ENCODE measurements at regions not wholly inside any gene's neighbourhood (a gene's known extent, or its start where the extent isn't known, plus 50 kb on each side); places are given as distances from the start of the nearest gene placed in this dataset.
A peak's percentile ranks its signal among the peaks of the same experiment; 100 is the strongest.

DNA sequence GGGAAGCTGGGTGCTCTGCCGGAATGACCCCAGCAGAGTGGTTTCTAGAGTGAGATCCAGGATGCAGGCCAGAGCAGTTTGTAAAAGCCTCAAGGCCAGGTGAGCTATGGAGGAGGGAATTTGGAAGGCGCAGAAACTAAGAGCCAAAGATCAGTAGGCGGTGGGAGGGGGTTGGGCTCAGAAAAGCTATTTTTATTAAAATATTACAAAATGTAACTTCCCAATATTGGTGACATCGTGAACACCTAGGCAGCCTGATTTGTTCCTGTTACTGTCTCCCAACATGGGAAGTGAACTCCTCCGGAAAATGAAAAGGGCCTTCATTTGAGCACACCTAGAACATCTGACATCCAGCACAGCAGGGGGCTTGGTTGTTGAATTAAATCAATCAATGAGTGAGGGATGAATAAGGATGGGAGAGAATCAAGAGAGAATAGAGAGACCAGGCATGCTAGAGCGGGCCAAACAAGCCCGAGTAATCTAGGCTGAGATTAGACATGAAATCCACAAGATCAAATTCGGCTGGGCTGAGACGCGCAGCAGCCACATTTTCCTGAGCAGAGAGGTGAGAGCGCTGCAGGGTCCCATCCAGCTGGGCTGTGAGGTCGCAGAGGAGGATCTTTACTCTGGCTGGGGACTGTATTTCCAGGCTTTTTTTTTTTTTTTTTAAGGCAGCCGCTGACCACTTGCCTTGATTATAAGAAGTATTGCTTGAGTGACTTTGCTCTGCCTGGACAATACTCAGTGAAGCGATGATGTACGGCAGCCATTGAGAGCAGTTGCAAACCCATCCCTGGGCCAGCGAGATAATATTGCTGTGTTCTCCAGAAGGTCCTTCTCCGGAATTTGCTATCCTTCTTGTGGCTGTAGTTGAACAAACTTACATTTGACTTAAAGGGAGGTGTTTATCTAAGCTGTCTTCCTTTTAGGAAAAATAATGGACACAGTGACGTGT lies 178.0 kb upstream of the KL start:
- peak overlapping the region; percentile 89 for H3K27ac ChIP-seq (ENCODE audit: low read length)
- no peaks in the 10 kb centered on the region for H3K79me2 ChIP-seq (replicated peaks; ENCODE audit: insufficient read depth, low read length)
- H3K4me2 ChIP-seq (ENCODE audit: low read length), result peak overlapping the region; percentile 47
- H4K20me1 ChIP-seq (ENCODE audit: insufficient read depth), result no peaks in the 10 kb centered on the region
- H3K4me3 ChIP-seq (ENCODE audit: low read length), result peak overlapping the region; percentile 34
- TF ChIP-seq EP300 (conservative IDR thresholded peaks at IDR 0.05; ENCODE audit: poor library complexity, severe bottlenecking), result no peak
- no peak for TF ChIP-seq EZH2 (IDR thresholded peaks at IDR 0.05; ENCODE audit: borderline replicate concordance, insufficient read depth, low read length, poor library complexity, severe bottlenecking)
- no peak for TF ChIP-seq RAD21 (conservative IDR thresholded peaks at IDR 0.05)
- no peak for TF ChIP-seq POLR2AphosphoS5 (IDR thresholded peaks at IDR 0.05)
- TF ChIP-seq SMC3 (conservative IDR thresholded peaks at IDR 0.05; ENCODE audit: poor library complexity), result peak; percentile 2
- TF ChIP-seq TAF1 (IDR thresholded peaks at IDR 0.05; ENCODE audit: low read depth), result no peak
- TF ChIP-seq, protein P1, sequence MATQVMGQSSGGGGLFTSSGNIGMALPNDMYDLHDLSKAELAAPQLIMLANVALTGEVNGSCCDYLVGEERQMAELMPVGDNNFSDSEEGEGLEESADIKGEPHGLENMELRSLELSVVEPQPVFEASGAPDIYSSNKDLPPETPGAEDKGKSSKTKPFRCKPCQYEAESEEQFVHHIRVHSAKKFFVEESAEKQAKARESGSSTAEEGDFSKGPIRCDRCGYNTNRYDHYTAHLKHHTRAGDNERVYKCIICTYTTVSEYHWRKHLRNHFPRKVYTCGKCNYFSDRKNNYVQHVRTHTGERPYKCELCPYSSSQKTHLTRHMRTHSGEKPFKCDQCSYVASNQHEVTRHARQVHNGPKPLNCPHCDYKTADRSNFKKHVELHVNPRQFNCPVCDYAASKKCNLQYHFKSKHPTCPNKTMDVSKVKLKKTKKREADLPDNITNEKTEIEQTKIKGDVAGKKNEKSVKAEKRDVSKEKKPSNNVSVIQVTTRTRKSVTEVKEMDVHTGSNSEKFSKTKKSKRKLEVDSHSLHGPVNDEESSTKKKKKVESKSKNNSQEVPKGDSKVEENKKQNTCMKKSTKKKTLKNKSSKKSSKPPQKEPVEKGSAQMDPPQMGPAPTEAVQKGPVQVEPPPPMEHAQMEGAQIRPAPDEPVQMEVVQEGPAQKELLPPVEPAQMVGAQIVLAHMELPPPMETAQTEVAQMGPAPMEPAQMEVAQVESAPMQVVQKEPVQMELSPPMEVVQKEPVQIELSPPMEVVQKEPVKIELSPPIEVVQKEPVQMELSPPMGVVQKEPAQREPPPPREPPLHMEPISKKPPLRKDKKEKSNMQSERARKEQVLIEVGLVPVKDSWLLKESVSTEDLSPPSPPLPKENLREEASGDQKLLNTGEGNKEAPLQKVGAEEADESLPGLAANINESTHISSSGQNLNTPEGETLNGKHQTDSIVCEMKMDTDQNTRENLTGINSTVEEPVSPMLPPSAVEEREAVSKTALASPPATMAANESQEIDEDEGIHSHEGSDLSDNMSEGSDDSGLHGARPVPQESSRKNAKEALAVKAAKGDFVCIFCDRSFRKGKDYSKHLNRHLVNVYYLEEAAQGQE (IDR thresholded peaks at IDR 0.05; ENCODE audit: borderline replicate concordance), result no peak
- TF ChIP-seq, protein P2, sequence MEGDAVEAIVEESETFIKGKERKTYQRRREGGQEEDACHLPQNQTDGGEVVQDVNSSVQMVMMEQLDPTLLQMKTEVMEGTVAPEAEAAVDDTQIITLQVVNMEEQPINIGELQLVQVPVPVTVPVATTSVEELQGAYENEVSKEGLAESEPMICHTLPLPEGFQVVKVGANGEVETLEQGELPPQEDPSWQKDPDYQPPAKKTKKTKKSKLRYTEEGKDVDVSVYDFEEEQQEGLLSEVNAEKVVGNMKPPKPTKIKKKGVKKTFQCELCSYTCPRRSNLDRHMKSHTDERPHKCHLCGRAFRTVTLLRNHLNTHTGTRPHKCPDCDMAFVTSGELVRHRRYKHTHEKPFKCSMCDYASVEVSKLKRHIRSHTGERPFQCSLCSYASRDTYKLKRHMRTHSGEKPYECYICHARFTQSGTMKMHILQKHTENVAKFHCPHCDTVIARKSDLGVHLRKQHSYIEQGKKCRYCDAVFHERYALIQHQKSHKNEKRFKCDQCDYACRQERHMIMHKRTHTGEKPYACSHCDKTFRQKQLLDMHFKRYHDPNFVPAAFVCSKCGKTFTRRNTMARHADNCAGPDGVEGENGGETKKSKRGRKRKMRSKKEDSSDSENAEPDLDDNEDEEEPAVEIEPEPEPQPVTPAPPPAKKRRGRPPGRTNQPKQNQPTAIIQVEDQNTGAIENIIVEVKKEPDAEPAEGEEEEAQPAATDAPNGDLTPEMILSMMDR (IDR thresholded peaks at IDR 0.05; ENCODE audit: poor library complexity, severe bottlenecking), result no peak
- no peak for TF ChIP-seq MXI1 (conservative IDR thresholded peaks at IDR 0.05; ENCODE audit: poor library complexity, severe bottlenecking)
- H3K9me2 ChIP-seq (ENCODE audit: insufficient read depth, low read length), result no peaks in the 10 kb centered on the region
- H2AFZ ChIP-seq (ENCODE audit: low read depth, low read length), result no peak overlapping the region
- no peaks in the 10 kb centered on the region for H3F3A ChIP-seq (ENCODE audit: insufficient read depth, low read length, poor library complexity, severe bottlenecking)
- H3K9me3 ChIP-seq (ENCODE audit: low read length), result no peaks in the 10 kb centered on the region
- H3K27me3 ChIP-seq (ENCODE audit: insufficient read depth, low read depth, low read length), result no peaks in the 10 kb centered on the region
- peak overlapping the region; percentile 52 for H3K9ac ChIP-seq (ENCODE audit: low read length)
- H3K36me3 ChIP-seq (ENCODE audit: insufficient read depth, low read length), result no peaks in the 10 kb centered on the region

DNA sequence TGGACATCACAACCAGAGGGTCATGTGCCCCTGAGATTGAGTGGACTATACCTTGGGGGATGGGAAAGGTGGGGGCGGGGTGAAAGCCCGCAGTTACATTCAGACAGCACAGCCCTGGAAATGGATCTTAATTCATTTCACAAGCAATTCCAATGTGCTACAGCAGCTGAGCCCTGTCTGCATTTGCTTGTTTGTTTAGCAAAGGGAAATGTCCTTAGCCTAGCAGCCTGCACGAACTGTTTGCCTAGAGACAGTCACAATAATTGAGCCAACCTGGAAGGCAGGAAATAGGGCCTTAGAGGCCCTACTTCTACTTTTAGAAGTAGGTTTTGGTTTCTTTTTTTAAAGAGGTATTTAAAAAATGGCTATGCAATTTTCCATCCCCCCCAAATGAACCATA lies 177.3 kb upstream of the KL start:
- no peaks in the 10 kb centered on the region for H3K9me3 ChIP-seq (ENCODE audit: low read length)

More for the DNA sequence above, 177.3 kb upstream of the KL start:
- no peaks in the 10 kb centered on the region for H3K36me3 ChIP-seq (ENCODE audit: insufficient read depth, low read length)
- H4K20me1 ChIP-seq (ENCODE audit: insufficient read depth), result no peaks in the 10 kb centered on the region
- TF ChIP-seq, protein P2 (IDR thresholded peaks at IDR 0.05; ENCODE audit: poor library complexity, severe bottlenecking), result no peak
- TF ChIP-seq EP300 (conservative IDR thresholded peaks at IDR 0.05; ENCODE audit: poor library complexity, severe bottlenecking), result no peak
- no peak overlapping the region for H3K4me3 ChIP-seq (ENCODE audit: low read length)
- no peak overlapping the region for H2AFZ ChIP-seq (ENCODE audit: low read depth, low read length)
- no peaks in the 10 kb centered on the region for H3F3A ChIP-seq (ENCODE audit: insufficient read depth, low read length, poor library complexity, severe bottlenecking)
- no peaks in the 10 kb centered on the region for H3K9me2 ChIP-seq (ENCODE audit: insufficient read depth, low read length)
- peak overlapping the region; percentile 89 for H3K27ac ChIP-seq (ENCODE audit: low read length)
- no peaks in the 10 kb centered on the region for H3K79me2 ChIP-seq (replicated peaks; ENCODE audit: insufficient read depth, low read length)
- H3K9ac ChIP-seq (ENCODE audit: low read length), result peak overlapping the region; percentile 52
- no peaks in the 10 kb centered on the region for H3K27me3 ChIP-seq (ENCODE audit: insufficient read depth, low read depth, low read length)
- H3K4me2 ChIP-seq (ENCODE audit: low read length), result no peak overlapping the region
